GM12874 (cell line): ENCODE measurements at regions not wholly inside any gene's neighbourhood (a gene's known extent, or its start where the extent isn't known, plus 50 kb on each side); places are given as distances from the start of the nearest gene placed in this dataset.

Source experiments
- CTCF ChIP-seq: IDR thresholded peaks from 2 replicates; pipeline ENCODE4 v1.5.1; 2011; ENCODE audit warnings: low read depth, mild to moderate bottlenecking, control low read depth, low read length, moderate library complexity; ENCODE audit not compliant: insufficient read depth

DNA sequence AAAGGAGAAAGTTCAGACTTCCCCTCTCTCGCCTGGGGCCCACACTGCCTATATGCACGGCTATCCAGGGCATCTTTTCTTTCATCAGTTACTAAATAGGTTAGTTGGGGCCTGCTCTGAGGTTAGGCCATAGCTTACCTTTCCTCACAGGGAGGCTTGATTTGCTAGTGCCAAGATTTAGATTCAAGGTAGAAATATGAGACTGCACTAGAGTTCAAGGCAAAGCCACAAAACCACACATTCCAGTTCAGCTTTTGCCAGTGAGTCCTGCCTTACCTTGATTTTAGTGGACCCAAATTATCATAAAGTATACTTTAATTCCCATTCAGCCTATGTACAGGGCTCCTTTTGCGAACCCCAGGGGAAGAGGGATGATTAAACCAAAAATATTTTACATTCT, 762.8 kb downstream of the PDHA2 start:
- no peak for TF ChIP-seq CTCF

DNA sequence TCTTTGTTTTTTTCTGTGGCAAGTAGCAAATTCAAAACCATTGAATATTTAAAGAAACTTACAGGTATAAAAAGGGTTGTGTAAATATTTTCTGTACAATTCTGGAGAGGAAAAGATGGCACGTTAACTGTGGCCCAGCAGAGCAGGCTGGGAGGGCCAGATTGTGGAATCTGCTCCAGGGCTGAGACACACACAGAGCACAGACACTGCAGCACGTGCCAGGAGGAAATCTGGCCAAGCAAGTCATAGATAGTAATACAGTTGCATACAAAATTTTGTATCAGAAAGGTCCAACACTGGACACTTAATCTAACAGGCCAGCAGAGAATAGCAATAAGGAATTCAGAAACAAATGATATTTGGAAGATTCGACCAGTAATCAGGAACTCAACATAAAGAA, 763.7 kb downstream of the PDHA2 start:
- TF ChIP-seq CTCF, result no peak

GRCh38 chr4:96606451-96606850, 766.6 kb downstream of the PDHA2 start:
- TF ChIP-seq CTCF, result no peak

DNA sequence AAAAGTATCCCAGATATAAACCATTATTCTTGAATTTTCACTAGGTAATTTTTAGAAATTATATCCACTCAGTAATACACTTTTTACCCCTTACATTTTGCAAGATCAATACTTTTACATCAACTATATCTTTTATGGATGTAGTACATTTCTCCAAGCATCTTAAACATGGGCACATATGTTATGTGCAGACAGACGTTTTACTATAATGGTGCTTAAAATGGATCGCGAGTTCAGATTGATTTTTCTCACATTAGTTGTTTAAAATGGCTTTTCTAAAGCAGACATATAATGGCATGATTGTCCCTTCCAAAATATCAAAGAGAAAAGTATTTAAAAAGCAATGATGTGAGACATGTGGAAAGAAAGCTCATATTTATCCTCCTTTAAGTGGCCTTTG, 786.1 kb downstream of the PDHA2 start:
- no peak for TF ChIP-seq CTCF

GRCh38 chr4:96630839-96631238, 790.9 kb downstream of the PDHA2 start:
- no peak for TF ChIP-seq CTCF

DNA sequence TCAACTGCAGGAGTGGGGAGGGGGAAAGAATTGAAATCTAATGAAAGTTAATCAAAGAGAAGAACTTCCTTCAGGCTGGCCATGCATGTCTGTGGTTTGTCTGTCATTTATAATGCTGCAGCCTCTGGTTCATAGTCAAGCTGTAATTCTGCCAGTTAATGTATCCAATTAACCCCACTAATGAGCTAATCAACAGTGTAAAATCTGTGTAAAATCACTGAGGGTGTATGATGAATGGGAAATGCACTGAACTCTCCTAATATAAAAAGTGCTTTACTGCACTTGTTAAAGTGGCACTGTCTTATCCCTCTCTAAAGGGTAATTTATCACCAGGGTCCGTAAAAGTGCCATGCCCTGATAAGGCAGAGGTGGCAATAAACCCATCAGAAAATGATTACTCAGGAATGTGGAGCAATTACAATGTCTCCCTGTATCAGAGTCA, 798.1 kb downstream of the PDHA2 start:
- TF ChIP-seq CTCF, result no peak

DNA sequence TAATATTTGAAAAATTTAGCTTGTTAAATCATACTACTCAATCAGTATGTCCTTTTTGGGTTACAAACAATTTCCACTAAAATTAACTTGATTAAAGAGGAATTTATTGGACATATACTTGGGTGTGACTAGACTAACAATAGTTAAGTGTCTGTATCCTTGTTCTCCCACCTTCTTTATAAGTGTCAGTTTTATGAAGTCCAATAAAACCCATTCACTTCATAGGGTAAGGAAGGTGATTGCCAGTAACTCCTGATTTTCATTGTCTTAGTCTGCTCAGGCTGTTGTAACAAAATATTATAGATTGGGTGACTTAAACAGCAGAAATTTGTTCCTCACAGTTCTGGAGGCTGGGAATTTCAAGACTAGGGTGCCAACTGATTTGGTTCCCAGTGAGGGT, 800.0 kb downstream of the PDHA2 start:
- no peak for TF ChIP-seq CTCF

DNA sequence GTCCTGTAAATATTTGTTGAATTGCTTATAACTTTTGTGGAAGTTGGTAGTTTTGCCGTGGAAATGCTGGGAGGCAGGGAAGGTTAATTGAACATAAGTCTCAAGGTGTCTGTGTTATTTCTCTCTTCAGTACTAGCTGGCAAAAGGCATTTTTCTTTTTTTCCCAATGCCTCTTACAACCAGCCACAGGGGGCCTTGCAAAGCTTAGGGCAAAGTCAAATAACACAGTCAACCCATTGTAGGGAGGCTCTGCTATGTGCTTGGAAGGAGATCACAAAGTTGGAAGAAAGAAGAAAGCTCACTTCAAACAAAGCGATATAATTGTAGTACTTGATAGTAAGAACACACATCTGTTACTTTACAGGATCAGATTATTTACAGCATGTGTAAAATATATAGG, 802.6 kb downstream of the PDHA2 start:
- no peak for TF ChIP-seq CTCF
